K562 (cell line): ENCODE measurements at regions not wholly inside any gene's neighbourhood (a gene's known extent, or its start where the extent isn't known, plus 50 kb on each side); places are given as distances from the start of the nearest gene placed in this dataset.

ENCODE experiments used
- ATAC-seq: fragments of 200-7000 bp; cut with Tn5 transposase; 3 replicates; pipeline ENCODE4 v1.9.1; 2020; ENCODE audit warnings: moderate library complexity
- BruUV-seq: library from RNA; stranded (reverse); fragments of 400-500 nt; replicated peaks from 2 replicates; lab custom pipeline; 2021; lab: Mats Ljungman, UMichigan
- CTCF ChIA-PET: fragments of 300-600 bp; formaldehyde crosslinking; extraction: SDS; loops from one replicate; lab custom pipeline; 2021; ENCODE audit warnings: low intra/inter-chr PET ratio; lab: Yijun Ruan, JAX
- POLR2A ChIA-PET: fragments of 300-600, 350-650 bp; sonication (Branson Sonifier 250); formaldehyde crosslinking; extraction: SDS; loops from one replicate; lab custom pipeline; 2021; ENCODE audit warnings: antibody characterized with exemption, inconsistent platforms; lab: Yijun Ruan, JAX
- DNase-seq, 4 experiments: peaks; one replicate each; pipeline versions ENCODE4 v3.0.0 to v3.0.0-alpha.2; 2011 to 2018; ENCODE audit warnings: low spot score in 3 of 4, mixed read lengths in 3 of 4; ENCODE audit errors: extremely low read depth in 1 of 4
- FAIRE-seq: peaks from 2 replicates; lab custom pipeline; 2011; peaks lifted over from hg19 to GRCh38; lab: Jason Lieb, UNC
- H2AFZ ChIP-seq: 2 replicates; pipeline ENCODE4 v1.6.0; 2011; ENCODE audit warnings: low read depth, low read length, control low read depth, inconsistent platforms
- H3K27ac ChIP-seq: fragments of 200-600 bp; 3 replicates; pipeline ENCODE4 v1.8.0; 2011; ENCODE audit warnings: low read depth, mild to moderate bottlenecking, control low read depth, inconsistent platforms, low read length, moderate library complexity, mixed read lengths; ENCODE audit errors: extremely low read depth
- H3K27me3 ChIP-seq, 2 experiments: fragments of 300-600 bp in 1 of 2; 2 replicates in 1 of 2; 3 replicates in 1 of 2; pipeline versions ENCODE4 v1.6.0 to v1.8.0; 2011; ENCODE audit warnings: inconsistent platforms in 2 of 2, low read length in 2 of 2, mild to moderate bottlenecking in 1 of 2, mixed read lengths in 1 of 2, moderate library complexity in 1 of 2; ENCODE audit not compliant: control insufficient read depth in 2 of 2, insufficient read depth in 2 of 2
- H3K36me3 ChIP-seq: fragments of 300-600 bp; 3 replicates; pipeline ENCODE4 v1.8.0; 2011; ENCODE audit warnings: mild to moderate bottlenecking, low read length, inconsistent platforms; ENCODE audit not compliant: control insufficient read depth, insufficient read depth
- H3K4me1 ChIP-seq, 2 experiments: fragments of 200-600 bp in 1 of 2; replicated peaks in 1 of 2; 2 replicates in 1 of 2; 3 replicates in 1 of 2; pipeline versions ENCODE4 v1.5.1 to v1.8.0; 2011; ENCODE audit warnings: inconsistent platforms in 2 of 2, low read length in 2 of 2, mild to moderate bottlenecking in 1 of 2, mixed read lengths in 1 of 2, moderate library complexity in 1 of 2; ENCODE audit not compliant: control insufficient read depth in 2 of 2, insufficient read depth in 2 of 2
- H3K4me2 ChIP-seq: 2 replicates; pipeline ENCODE4 v1.6.1; 2011; ENCODE audit warnings: low read length, control low read depth, inconsistent platforms, mixed read lengths; ENCODE audit not compliant: insufficient read depth
- H3K4me3 ChIP-seq: fragments of 200-600 bp; sonication (generic), shearing (Covaris generic); 2 replicates; pipeline ENCODE4 v1.5.1; 2016; ENCODE audit warnings: control low read depth, inconsistent platforms
- H3K79me2 ChIP-seq: fragments of 200-600 bp; 3 replicates; pipeline ENCODE4 v1.8.0; 2011; ENCODE audit warnings: low read length, inconsistent platforms; ENCODE audit not compliant: control insufficient read depth, insufficient read depth
- H3K9ac ChIP-seq, 2 experiments: 2 replicates each; pipeline versions ENCODE4 v1.6.0 to v1.6.1; 2011; ENCODE audit warnings: low read depth in 2 of 2, low read length in 2 of 2, control low read depth in 1 of 2, inconsistent platforms in 1 of 2, mild to moderate bottlenecking in 1 of 2, mixed read lengths in 1 of 2; ENCODE audit not compliant: insufficient read depth in 1 of 2
- H3K9me1 ChIP-seq: one replicate; pipeline ENCODE4 v1.6.0; 2011; ENCODE audit warnings: inconsistent platforms, mild to moderate bottlenecking, low read length, moderate library complexity; ENCODE audit not compliant: control insufficient read depth, insufficient read depth
- H3K9me3 ChIP-seq: replicated peaks from 2 replicates; pipeline ENCODE4 v1.5.1; 2011; ENCODE audit warnings: low read depth, low read length, inconsistent platforms; ENCODE audit not compliant: control insufficient read depth, insufficient read depth
- H4K20me1 ChIP-seq: replicated peaks from 2 replicates; pipeline ENCODE4 v1.6.1; 2011; ENCODE audit warnings: low read length, inconsistent platforms, mixed read lengths; ENCODE audit not compliant: control insufficient read depth, insufficient read depth
- BACH1 ChIP-seq: fragments of 200-800 bp; sonication (Bioruptor generic); IDR thresholded peaks from 2 replicates; pipeline ENCODE4 v1.6.1; 2016; ENCODE audit warnings: missing genetic modification characterization, missing compliant biosample characterization
- BCL6 ChIP-seq: fragments of 250-450 bp; sonication (Bioruptor Pico); IDR thresholded peaks from 2 replicates; pipeline ENCODE4 v1.4.0; 2020
- E4F1 ChIP-seq: fragments of 250-450 bp; sonication (Bioruptor Pico); IDR thresholded peaks from 2 replicates; pipeline ENCODE4 v1.5.0; 2021; ENCODE audit warnings: mild to moderate bottlenecking, borderline replicate concordance
- MEF2A ChIP-seq: IDR thresholded peaks from 2 replicates; pipeline ENCODE4 v1.6.1; 2011; ENCODE audit warnings: low read depth, mild to moderate bottlenecking, low read length, moderate library complexity; ENCODE audit not compliant: control insufficient read depth
- MLX ChIP-seq, 2 experiments: fragments of 450-650 bp in 1 of 2; sonication (generic) in 1 of 2; formaldehyde crosslinking; conservative IDR thresholded peaks; 2 replicates each; pipeline versions ENCODE4 v1.4.0 to v1.8.1; 2020 to 2022; ENCODE audit warnings: mild to moderate bottlenecking in 1 of 2, missing genetic modification reagents in 1 of 2
- MTA2 ChIP-seq: fragments of 450-650 bp; IDR thresholded peaks from 2 replicates; pipeline ENCODE4 v1.6.1; 2016; ENCODE audit warnings: low read depth
- MTF1 ChIP-seq: fragments of 250-450 bp; sonication (Bioruptor Pico); IDR thresholded peaks from 2 replicates; pipeline ENCODE4 v1.9.0; 2021; ENCODE audit warnings: moderate library complexity, mild to moderate bottlenecking, inconsistent platforms, borderline replicate concordance
- NCOA2 ChIP-seq, 2 experiments: fragments of 450-650 bp; IDR thresholded peaks; 2 replicates each; pipeline ENCODE4 v1.6.1; 2018; ENCODE audit warnings: mild to moderate bottlenecking in 2 of 2, moderate library complexity in 1 of 2; ENCODE audit not compliant: partially characterized antibody in 2 of 2
- NR3C1 ChIP-seq: sonication (generic); formaldehyde crosslinking; IDR thresholded peaks from 2 replicates; pipeline ENCODE4 v1.8.1; 2022; ENCODE audit warnings: missing genetic modification reagents
- PHF21A ChIP-seq: fragments of 450-650 bp; IDR thresholded peaks from 2 replicates; pipeline ENCODE4 v1.6.1; 2017; ENCODE audit warnings: low read depth, borderline replicate concordance
- PTTG1 ChIP-seq: fragments of 450-650 bp; IDR thresholded peaks from 2 replicates; pipeline ENCODE4 v1.6.1; 2016; ENCODE audit warnings: low read depth, mild to moderate bottlenecking, missing genetic modification characterization, missing compliant biosample characterization
- SETDB1 ChIP-seq: IDR thresholded peaks from one replicate; pipeline ENCODE4 v1.6.1; 2012; ENCODE audit warnings: low read length, control low read depth, inconsistent platforms
- THAP7 ChIP-seq: fragments of 250-450 bp; sonication (Bioruptor Pico); IDR thresholded peaks from 2 replicates; pipeline ENCODE4 v1.5.0; 2021
- XRCC4 ChIP-seq: IDR thresholded peaks from one replicate; pipeline ENCODE4 v1.6.1; 2011; ENCODE audit not compliant: insufficient read depth, insufficient read length; ENCODE audit errors: extremely low read depth
- ZBTB43 ChIP-seq: sonication (generic); formaldehyde crosslinking; IDR thresholded peaks from 2 replicates; pipeline ENCODE4 v1.8.0; 2023; ENCODE audit warnings: mild to moderate bottlenecking, missing genetic modification reagents
- ZNF3 ChIP-seq: fragments of 250-450 bp; sonication (Bioruptor Pico); IDR thresholded peaks from 2 replicates; pipeline ENCODE4 v1.5.0; 2021; ENCODE audit warnings: mild to moderate bottlenecking, moderate library complexity
- ZNF398 ChIP-seq: fragments of 250-450 bp; sonication (Bioruptor Pico); IDR thresholded peaks from 2 replicates; pipeline ENCODE4 v1.8.0; 2021; ENCODE audit warnings: moderate library complexity, mild to moderate bottlenecking, inconsistent platforms
- WGBS: fragments of 100-300 bp; shearing (Covaris generic); methylation state at CpG from one replicate; pipeline ENCODE4 v1.1.6; 2016; ENCODE audit warnings: low coverage, mixed read lengths; ENCODE audit not compliant: insufficient coverage; ENCODE audit errors: missing lambda C conversion rate; 5-methylcytosine and 5-hydroxymethylcytosine counted together
- in situ Hi-C: fragments of 300-500 bp; cut with MboI; formaldehyde crosslinking; loops from 4 replicates; pipeline ENCODE4 v1.15.0; 2018; ENCODE audit warnings: inconsistent platforms, mixed read lengths
- intact Hi-C: fragments of 100-400 bp; cut with micrococcal nuclease; formaldehyde crosslinking; loops from 2 replicates; pipeline ENCODE4 v1.14.2; 2022

GRCh38 chr6:1091900-1092299, 220.0 kb upstream of the FOXQ1 start:
- FAIRE-seq (no peak), DNase-seq (no peak)
- ChIA-PET POLR2A (no interaction called here), CTCF (no interaction called here)
- Histone ChIP-seq H3K27ac (no peak overlapping the region), H3K27me3 (peaks cover 10 to 30% of the 10 kb centered on the region in 2 experiments), H3K4me1 (no peaks in the 10 kb centered on the region), H3K36me3 (no peaks in the 10 kb centered on the region), H3K79me2 (no peaks in the 10 kb centered on the region), H3K4me3 (no peak overlapping the region), H3K9me3 (no peaks in the 10 kb centered on the region), H2AFZ (no peak overlapping the region), H4K20me1 (peaks cover 4% of the 10 kb centered on the region), H3K9me1 (no peaks in the 10 kb centered on the region), H3K9ac (no peak overlapping the region), H3K4me2 (no peak overlapping the region)
- 2% methylated on average over 3 of the region's 3 CpGs for WGBS
- in situ Hi-C loops, result no loop called here
- BruUV-seq, result no TSS peak
- intact Hi-C loops, result no loop called here
- no peak for TF ChIP-seq SETDB1
- no peak for TF ChIP-seq ZNF398 (CRISPR knock-in tag)
- no peak for TF ChIP-seq PTTG1 (tag)
- TF ChIP-seq MTA2, result no peak
- TF ChIP-seq E4F1 (CRISPR knock-in tag), result no peak
- no peak for TF ChIP-seq BACH1
- TF ChIP-seq MTF1 (CRISPR knock-in tag), result no peak
- TF ChIP-seq THAP7 (CRISPR knock-in tag), result no peak
- TF ChIP-seq NR3C1 (CRISPR knock-in tag), result no peak
- TF ChIP-seq ZNF3 (CRISPR knock-in tag), result no peak
- TF ChIP-seq BCL6, result no peak
- no peak for TF ChIP-seq PHF21A
- no peak for TF ChIP-seq NCOA2 (IDR thresholded peaks at IDR 0.05; ENCODE audit: partially characterized antibody in 2 of 2)
- TF ChIP-seq ZBTB43, result no peak
- no peak for TF ChIP-seq XRCC4
- TF ChIP-seq MLX (CRISPR knock-in tag; conservative IDR thresholded peaks at IDR 0.05), result no peak
- no peak for TF ChIP-seq MEF2A
- TF ChIP-seq, all 486 proteins: peak for 0
- ATAC-seq, result no peak
